Uterus (tissue), 2 donors: ENCODE measurements at regions not wholly inside any gene's neighbourhood (a gene's known extent, or its start where the extent isn't known, plus 50 kb on each side); places are given as distances from the start of the nearest gene placed in this dataset.

Experiments used
- POLR2A ChIP-seq, 2 donors: fragments of 450-650 bp; IDR thresholded peaks; one replicate each; pipeline ENCODE4 v1.6.1; 2016; ENCODE audit warnings: antibody characterized with exemption in 2 of 2, mild to moderate bottlenecking in 1 of 2, moderate library complexity in 1 of 2
- TF ChIP-seq, protein P1 (sequence below), 4 experiments: fragments of 200-600 bp in 2 of 4; fragments of 450-650 bp in 2 of 4; sonication (generic) in 2 of 4; IDR thresholded peaks; one replicate each; pipeline ENCODE4 v1.5.1; 2016 to 2019; ENCODE audit warnings: antibody characterized with exemption in 4 of 4, mild to moderate bottlenecking in 2 of 4, moderate library complexity in 1 of 4

DNA sequence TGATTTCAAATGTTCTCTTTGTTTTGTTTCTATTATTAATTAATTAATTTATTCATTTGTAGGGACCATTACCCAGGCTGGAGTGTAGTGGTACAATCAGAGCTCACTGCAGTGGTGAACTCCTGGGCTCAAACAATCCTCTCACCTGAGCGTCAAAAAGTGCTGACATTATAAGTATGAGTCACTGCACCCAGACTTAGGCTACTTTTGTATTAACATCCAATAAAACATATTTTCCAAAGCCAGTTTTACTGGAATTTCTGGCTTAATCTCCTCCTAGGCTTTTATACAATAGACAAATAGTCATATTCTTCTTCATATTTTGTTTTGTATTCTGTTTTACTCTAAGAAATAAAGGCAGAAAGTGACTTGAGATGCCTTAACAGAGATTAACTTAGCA, 749.6 kb downstream of the SLC16A7 start:
- TF ChIP-seq, protein P1, sequence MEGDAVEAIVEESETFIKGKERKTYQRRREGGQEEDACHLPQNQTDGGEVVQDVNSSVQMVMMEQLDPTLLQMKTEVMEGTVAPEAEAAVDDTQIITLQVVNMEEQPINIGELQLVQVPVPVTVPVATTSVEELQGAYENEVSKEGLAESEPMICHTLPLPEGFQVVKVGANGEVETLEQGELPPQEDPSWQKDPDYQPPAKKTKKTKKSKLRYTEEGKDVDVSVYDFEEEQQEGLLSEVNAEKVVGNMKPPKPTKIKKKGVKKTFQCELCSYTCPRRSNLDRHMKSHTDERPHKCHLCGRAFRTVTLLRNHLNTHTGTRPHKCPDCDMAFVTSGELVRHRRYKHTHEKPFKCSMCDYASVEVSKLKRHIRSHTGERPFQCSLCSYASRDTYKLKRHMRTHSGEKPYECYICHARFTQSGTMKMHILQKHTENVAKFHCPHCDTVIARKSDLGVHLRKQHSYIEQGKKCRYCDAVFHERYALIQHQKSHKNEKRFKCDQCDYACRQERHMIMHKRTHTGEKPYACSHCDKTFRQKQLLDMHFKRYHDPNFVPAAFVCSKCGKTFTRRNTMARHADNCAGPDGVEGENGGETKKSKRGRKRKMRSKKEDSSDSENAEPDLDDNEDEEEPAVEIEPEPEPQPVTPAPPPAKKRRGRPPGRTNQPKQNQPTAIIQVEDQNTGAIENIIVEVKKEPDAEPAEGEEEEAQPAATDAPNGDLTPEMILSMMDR (IDR thresholded peaks at IDR 0.05), result no peak
- no peak for TF ChIP-seq POLR2A (IDR thresholded peaks at IDR 0.05)
